Esophagus (tissue), 2 donors: ENCODE measurements at regions not wholly inside any gene's neighbourhood (a gene's known extent, or its start where the extent isn't known, plus 50 kb on each side); places are given as distances from the start of the nearest gene placed in this dataset.

Experiments used
- H3K27ac ChIP-seq, 2 donors: one replicate each; pipeline ENCODE4 v1.5.1; 2013; ENCODE audit warnings: low read depth in 2 of 2, mild to moderate bottlenecking in 2 of 2, inconsistent platforms in 1 of 2, low read length in 1 of 2, moderate library complexity in 1 of 2
- H3K27me3 ChIP-seq, 2 donors: one replicate each; pipeline ENCODE4 v1.6.1; 2013; ENCODE audit warnings: low read length in 2 of 2, control low read depth in 1 of 2, mild to moderate bottlenecking in 1 of 2; ENCODE audit not compliant: insufficient read depth in 2 of 2, control insufficient read depth in 1 of 2
- H3K36me3 ChIP-seq, 2 donors: one replicate each; pipeline ENCODE4 v1.6.1; 2013; ENCODE audit warnings: low read length in 1 of 2; ENCODE audit not compliant: control insufficient read depth in 2 of 2, insufficient read depth in 2 of 2
- H3K4me1 ChIP-seq, 2 donors: one replicate each; pipeline ENCODE4 v1.6.1; 2013; ENCODE audit warnings: low read length in 1 of 2; ENCODE audit not compliant: control insufficient read depth in 2 of 2, insufficient read depth in 2 of 2
- H3K4me3 ChIP-seq, 2 donors: one replicate each; pipeline ENCODE4 v1.5.1; 2013; ENCODE audit warnings: low read length in 2 of 2, mild to moderate bottlenecking in 2 of 2, low read depth in 1 of 2, moderate library complexity in 1 of 2
- H3K9me3 ChIP-seq, 2 donors: one replicate each; pipeline ENCODE4 v1.6.1; 2013; ENCODE audit warnings: mild to moderate bottlenecking in 2 of 2, low read depth in 1 of 2, low read length in 1 of 2, moderate library complexity in 1 of 2; ENCODE audit not compliant: control insufficient read depth in 2 of 2, insufficient read depth in 1 of 2
- WGBS, 2 donors: extraction: QIAGEN DNeasy Blood & Tissue Kit; methylation state at CpG; one replicate each; pipeline ENCODE4 v1.1.7; 2013; 5-methylcytosine and 5-hydroxymethylcytosine counted together
- donor health status: healthy with polysubstance abuse.
- donor health status: Bipolar disorder and iron deficiency.

DNA sequence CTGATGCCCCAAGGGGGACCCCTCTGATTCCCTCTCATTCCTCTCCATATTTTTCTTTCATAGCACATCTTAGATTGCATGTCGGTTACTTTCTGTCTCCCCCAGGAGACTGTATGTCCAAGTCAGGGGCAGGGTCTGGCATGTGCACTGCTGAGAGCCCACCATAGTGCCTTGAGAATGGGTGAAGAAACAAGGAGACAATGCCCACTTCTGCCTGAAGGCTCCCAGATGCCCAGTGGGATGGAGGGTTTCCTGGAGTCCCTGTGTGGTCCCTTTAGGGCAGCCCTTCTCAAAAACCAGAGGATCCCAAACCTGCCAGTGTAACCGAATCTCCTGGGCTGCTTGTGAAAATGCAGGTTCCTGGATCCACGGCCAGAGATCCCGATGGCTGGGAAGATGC lies 126.5 kb upstream of the LARP1 start:
- H3K27me3 ChIP-seq, result no peaks in the 10 kb centered on the region
- H3K4me3 ChIP-seq, result no peak overlapping the region
- no peaks in the 10 kb centered on the region for H3K4me1 ChIP-seq
- no peak overlapping the region for H3K27ac ChIP-seq
- peaks cover 0 to 3% of the 10 kb centered on the region in 2 donors for H3K9me3 ChIP-seq
- H3K36me3 ChIP-seq, result no peaks in the 10 kb centered on the region
- WGBS, 2 donors, result 69 to 71% methylated on average over 4 of the region's 4 CpGs

DNA sequence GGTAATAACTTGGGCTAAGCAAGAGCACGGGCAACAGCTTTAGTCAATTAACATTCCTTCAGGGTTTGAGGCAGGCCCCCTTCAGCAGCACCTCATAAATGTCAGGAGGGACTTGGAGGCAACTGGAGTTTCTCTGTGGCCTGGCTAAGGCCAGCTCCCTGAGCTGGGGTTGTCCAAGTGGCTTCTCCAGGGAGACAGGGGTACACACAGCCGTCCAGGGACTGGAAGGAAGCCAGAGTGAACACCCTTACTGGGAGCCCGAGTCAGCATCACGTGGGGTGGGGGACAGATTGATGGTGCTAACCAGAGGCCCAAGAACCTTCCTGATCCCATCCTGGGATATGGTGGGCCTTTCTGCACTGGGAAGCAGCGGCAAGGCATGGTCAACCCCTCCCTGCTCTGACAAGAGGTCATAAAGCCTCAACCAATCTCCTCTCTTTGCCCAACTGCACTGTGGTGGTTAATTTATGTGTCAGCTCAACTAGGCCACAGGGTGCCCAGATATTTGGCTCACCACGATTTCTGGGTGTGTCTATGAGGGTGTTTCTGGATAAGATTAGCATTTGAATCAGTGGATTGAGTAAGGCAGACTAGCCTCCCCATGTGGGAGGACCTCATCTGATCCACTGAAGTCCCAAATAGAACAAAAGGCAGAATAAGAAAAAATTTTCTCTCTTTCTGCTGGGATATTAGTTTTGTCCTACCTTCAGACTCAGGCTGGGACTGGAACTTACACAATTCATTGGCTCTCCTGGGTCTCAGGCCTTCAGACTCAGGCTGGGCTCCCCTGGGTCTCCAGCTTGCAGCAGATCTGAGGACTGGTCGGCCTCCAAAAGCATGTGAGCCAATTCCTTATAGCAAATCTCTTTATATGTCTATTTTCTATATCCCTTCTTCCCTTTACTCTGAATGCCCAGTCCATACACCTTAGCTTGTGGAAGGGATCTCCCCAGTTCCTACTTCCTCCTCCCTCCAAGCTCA lies 127.2 kb upstream of the LARP1 start:
- Histone ChIP-seq H3K27ac (no peak overlapping the region), H3K4me1 (no peaks in the 10 kb centered on the region), H3K4me3 (no peak overlapping the region), H3K9me3 (peaks cover 0 to 3% of the 10 kb centered on the region in 2 donors), H3K27me3 (no peaks in the 10 kb centered on the region), H3K36me3 (no peaks in the 10 kb centered on the region)
- 67% methylated on average over 7 of the region's 7 CpGs for WGBS, 2 donors

DNA sequence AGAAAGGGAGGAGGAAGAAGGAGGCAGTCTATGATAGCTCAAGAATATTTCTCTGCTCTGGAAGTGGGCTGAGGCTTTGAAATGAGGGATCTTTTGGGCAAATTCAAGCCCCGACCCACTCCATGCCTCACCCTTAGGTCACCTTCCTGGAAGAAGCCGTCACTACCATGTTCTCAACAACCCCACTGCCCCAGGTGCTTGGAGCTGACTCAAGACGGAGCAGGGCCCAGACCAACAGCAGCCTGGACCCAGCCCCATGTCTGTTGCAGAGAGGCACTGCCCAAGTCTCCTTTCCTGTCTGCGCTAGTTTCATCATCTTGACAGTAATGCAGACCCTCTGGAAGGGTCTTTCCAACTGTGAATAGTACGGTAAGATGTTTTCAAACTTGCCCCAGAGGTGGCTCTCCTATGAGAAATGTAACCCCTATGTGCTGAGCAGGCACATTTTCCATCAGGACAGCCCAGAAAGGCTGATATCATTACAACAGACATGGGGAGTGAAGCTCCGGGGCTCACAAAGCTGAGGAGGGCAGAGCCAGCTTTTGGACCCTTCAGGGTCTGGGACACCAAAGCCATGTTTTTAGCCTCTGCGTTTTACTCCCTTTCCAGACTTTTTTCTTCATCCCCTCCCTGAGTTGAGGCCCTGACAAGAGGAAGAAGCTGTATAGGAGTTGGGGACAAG lies 128.2 kb upstream of the LARP1 start:
- Histone ChIP-seq H3K27ac (no peak overlapping the region), H3K27me3 (no peaks in the 10 kb centered on the region), H3K36me3 (no peaks in the 10 kb centered on the region), H3K9me3 (peaks cover 0 to 3% of the 10 kb centered on the region in 2 donors), H3K4me1 (no peaks in the 10 kb centered on the region), H3K4me3 (no peak overlapping the region)
- 79 to 82% methylated on average over 7 of the region's 7 CpGs for WGBS, 2 donors

DNA sequence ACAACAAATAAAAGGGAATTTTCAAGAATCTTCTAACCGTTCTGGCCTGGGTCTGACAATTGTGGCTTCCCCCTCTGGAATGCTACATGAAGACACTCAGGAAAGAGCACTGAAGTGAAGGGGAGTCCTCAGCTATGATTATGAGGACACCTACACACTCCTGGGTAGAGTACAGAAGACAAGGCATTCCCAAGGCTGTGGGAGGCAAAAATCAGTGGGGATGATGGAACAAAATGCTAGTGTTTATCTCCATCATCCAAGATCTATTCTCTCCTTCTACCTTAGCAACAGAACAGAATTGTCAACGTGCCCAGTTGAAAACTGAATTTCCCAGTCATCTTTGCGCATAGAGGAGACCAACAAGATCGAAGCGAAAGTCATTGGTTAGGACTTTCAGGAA lies 130.1 kb upstream of the LARP1 start:
- 82 to 87% methylated on average over 5 of the region's 5 CpGs for WGBS, 2 donors
- Histone ChIP-seq H3K4me3 (no peak overlapping the region), H3K9me3 (no peaks in the 10 kb centered on the region), H3K27ac (no peak overlapping the region), H3K4me1 (no peaks in the 10 kb centered on the region), H3K27me3 (no peaks in the 10 kb centered on the region), H3K36me3 (no peaks in the 10 kb centered on the region)

DNA sequence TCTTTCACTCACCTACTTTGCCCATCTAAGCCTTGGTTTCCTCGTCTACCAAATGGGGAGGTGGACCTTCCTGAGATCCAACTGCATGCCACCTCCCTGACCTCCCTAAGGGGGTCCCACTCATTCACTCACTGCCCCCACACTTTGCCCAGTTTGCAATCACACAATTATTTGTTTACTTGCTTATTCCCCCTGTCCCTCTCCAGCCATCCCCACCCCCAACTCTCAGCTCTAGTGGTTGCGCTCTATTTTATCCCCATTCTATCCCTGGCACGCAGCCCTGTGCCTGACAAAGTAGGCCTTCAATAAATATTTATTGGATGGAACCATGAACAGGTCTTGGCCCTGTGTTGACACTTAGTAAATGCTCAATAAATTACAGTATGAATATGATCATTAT lies 130.8 kb upstream of the LARP1 start:
- Histone ChIP-seq H3K36me3 (no peaks in the 10 kb centered on the region), H3K27me3 (no peaks in the 10 kb centered on the region), H3K9me3 (no peaks in the 10 kb centered on the region), H3K4me1 (no peaks in the 10 kb centered on the region), H3K27ac (no peak overlapping the region), H3K4me3 (no peak overlapping the region)
- 83 to 90% methylated on average over 2 to 3 of the region's 3 CpGs for WGBS, 2 donors

DNA sequence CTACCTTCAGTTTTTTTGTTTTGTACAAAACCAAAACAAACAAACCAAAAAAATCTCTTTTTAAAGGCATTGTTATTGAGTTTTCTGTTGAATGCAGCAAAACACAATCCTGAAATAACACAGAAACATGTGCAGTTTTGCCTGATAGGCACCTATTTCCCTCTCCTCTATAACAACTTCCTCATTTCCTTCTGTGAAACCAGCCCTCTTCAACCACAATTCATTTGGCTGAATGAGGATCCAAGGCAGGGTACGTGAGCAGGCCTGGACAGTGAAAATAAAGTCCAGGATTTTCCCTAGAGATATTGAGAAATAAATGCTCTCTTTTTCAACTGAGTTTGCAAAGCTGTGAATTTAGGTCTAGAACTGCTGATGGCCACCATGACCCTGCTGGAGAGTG lies 134.8 kb upstream of the LARP1 start:
- Histone ChIP-seq H3K9me3 (no peaks in the 10 kb centered on the region), H3K4me3 (no peak overlapping the region), H3K27me3 (no peaks in the 10 kb centered on the region), H3K27ac (no peak overlapping the region), H3K36me3 (no peaks in the 10 kb centered on the region), H3K4me1 (no peaks in the 10 kb centered on the region)
- 67 to 79% methylated on average over 1 of the region's 1 CpG for WGBS, 2 donors

DNA sequence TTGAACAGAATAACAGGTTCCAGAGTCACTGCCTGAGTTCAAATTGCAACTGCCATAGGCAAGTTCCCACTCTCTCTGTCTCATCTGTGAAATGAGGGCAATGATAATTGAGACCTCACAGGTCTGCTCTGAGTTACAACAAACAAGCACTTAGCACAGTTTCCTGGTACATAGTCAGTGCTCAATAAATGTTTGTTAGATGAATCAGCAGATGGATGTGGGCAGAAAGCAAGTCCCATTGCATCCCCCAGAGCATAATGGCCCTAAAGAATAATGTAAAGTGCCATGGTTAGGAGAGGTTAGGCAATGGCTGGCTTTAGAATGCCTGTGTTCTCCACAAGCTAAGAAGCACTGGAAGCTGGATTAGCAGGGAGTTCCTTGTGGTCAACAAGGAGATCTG lies 136.5 kb upstream of the LARP1 start:
- Histone ChIP-seq H3K36me3 (no peaks in the 10 kb centered on the region), H3K27me3 (no peaks in the 10 kb centered on the region), H3K4me3 (no peak overlapping the region), H3K4me1 (no peaks in the 10 kb centered on the region), H3K27ac (no peak overlapping the region), H3K9me3 (no peaks in the 10 kb centered on the region)

DNA sequence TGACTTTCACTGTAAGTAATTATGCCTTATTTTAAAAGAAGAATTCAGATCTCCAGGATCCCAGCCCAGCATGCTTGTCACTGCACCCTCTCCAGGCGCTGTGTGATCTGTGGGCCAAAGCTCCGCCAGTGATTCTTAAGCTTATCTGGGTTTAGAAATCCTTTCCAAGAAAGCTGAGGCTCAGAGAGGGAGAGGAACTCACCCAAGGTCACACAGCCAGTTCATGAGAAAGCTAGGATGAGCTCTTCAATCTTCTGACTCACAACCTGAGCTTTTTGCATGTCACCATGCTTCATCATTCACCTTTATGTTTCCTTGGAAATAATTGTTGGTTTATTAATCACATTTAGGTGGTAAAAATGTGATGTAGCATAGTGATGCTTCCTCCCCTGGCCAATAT lies 136.6 kb upstream of the HAND1 start:
- peaks cover 1 to 8% of the 10 kb centered on the region in 2 donors for H3K4me1 ChIP-seq
- no peaks in the 10 kb centered on the region for H3K36me3 ChIP-seq
- H3K27ac ChIP-seq, result no peak overlapping the region
- H3K27me3 ChIP-seq, result peaks cover 0 to 10% of the 10 kb centered on the region in 2 donors
- 85 to 94% methylated on average over 2 of the region's 2 CpGs for WGBS, 2 donors
- H3K4me3 ChIP-seq, result no peak overlapping the region
- H3K9me3 ChIP-seq, result no peaks in the 10 kb centered on the region

DNA sequence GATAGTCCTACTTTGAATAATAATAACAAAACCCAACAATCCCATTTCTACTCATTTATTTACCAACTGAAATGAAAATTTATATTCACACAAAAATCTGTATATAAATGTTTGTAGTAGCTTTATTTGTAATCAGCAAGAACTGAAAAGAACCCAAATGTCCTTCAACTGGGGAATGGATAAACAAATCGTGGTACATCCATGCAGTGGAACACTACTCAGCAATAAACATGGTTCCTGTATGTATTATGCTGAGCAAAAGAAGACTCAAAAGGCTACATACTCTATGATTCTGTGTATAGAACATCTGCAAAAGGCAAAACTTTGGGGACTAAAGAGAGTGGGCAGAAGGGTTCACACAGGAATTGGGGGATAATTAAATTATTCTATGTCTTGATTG lies 136.1 kb upstream of the HAND1 start:
- Histone ChIP-seq H3K27ac (no peak overlapping the region), H3K27me3 (peaks cover 0 to 10% of the 10 kb centered on the region in 2 donors)
- WGBS, 2 donors, result 87 to 95% methylated on average over 1 of the region's 1 CpG

More for the DNA sequence above, 136.1 kb upstream of the HAND1 start:
- H3K4me1 ChIP-seq, result peaks cover 2 to 8% of the 10 kb centered on the region in 2 donors
- no peak overlapping the region for H3K4me3 ChIP-seq
- H3K36me3 ChIP-seq, result no peaks in the 10 kb centered on the region
- H3K9me3 ChIP-seq, result no peaks in the 10 kb centered on the region
